OCI-LY7 (cell line): ENCODE measurements at regions not wholly inside any gene's neighbourhood (a gene's known extent, or its start where the extent isn't known, plus 50 kb on each side); places are given as distances from the start of the nearest gene placed in this dataset.

Experiments
- CTCF ChIP-seq: fragments of 200-600 bp; sonication (generic); conservative IDR thresholded peaks from 2 replicates; pipeline ENCODE4 v1.5.1; 2014; ENCODE audit warnings: mild to moderate bottlenecking, antibody characterized with exemption, low read length, moderate library complexity, mixed read lengths
- EZH2phosphoT487 ChIP-seq: fragments of 200-600 bp; sonication (generic); IDR thresholded peaks from 2 replicates; pipeline ENCODE4 v1.6.1; 2018; ENCODE audit warnings: low read depth, borderline replicate concordance, mild to moderate bottlenecking, mixed run types, antibody characterized with exemption, low read length, moderate library complexity, mixed read lengths

- TF ChIP-seq CTCF (no peak), EZH2phosphoT487 (no peak)
These were observed 180.6 kb upstream of the KHDRBS2 start for GRCh38 chr6:62466607-62467006.
